Testis (tissue), 2 donors: ENCODE measurements at regions not wholly inside any gene's neighbourhood (a gene's known extent, or its start where the extent isn't known, plus 50 kb on each side); places are given as distances from the start of the nearest gene placed in this dataset.

Source experiments
- POLR2A ChIP-seq: fragments of 450-650 bp; IDR thresholded peaks from one replicate; pipeline ENCODE4 v1.6.1; 2017; ENCODE audit warnings: antibody characterized with exemption, mild to moderate bottlenecking, moderate library complexity
- TF ChIP-seq, protein P1 (sequence below), 3 experiments: fragments of 450-650 bp in 2 of 3; fragments of 200-600 bp in 1 of 3; sonication (generic) in 1 of 3; IDR thresholded peaks; one replicate each; pipeline ENCODE4 v1.5.1; 2016 to 2019; ENCODE audit warnings: antibody characterized with exemption in 3 of 3, mild to moderate bottlenecking in 2 of 3, moderate library complexity in 1 of 3

DNA sequence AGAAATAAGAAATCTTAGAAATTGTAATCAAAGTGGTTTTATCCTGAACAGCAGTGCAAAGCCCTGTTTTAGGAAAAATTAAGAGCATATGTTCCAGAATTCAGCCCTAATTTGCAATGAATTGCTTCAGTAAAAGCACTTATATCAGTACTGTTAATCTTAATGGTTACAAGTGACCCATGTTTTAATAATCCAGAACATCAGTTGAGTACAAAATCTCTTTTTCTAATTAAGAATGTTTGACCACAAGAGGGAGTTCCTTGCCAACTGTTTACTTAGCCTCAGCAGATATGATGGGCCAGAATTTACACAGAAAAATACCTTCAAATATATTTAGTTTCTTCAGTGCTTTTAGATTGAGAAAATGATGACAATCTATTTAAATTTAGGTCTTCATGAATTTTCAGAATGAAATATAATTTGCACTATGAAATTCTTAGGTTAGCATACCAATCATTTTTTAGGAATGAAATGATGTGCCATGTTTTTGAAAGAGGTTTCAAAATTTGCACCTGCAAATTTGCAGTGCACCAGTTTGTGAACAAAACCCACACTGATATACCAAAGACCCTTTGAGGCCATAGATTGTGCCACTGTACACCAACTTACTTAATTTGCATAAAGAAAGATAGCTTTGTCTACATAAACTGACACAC lies 926.3 kb upstream of the ARRDC3 start:
- no peak for TF ChIP-seq POLR2A
- TF ChIP-seq, protein P1, sequence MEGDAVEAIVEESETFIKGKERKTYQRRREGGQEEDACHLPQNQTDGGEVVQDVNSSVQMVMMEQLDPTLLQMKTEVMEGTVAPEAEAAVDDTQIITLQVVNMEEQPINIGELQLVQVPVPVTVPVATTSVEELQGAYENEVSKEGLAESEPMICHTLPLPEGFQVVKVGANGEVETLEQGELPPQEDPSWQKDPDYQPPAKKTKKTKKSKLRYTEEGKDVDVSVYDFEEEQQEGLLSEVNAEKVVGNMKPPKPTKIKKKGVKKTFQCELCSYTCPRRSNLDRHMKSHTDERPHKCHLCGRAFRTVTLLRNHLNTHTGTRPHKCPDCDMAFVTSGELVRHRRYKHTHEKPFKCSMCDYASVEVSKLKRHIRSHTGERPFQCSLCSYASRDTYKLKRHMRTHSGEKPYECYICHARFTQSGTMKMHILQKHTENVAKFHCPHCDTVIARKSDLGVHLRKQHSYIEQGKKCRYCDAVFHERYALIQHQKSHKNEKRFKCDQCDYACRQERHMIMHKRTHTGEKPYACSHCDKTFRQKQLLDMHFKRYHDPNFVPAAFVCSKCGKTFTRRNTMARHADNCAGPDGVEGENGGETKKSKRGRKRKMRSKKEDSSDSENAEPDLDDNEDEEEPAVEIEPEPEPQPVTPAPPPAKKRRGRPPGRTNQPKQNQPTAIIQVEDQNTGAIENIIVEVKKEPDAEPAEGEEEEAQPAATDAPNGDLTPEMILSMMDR (IDR thresholded peaks at IDR 0.05), result peak in 2 of 3 experiments; percentile 35 to 50
